ENCODE measurements at regions not wholly inside any gene's neighbourhood (a gene's known extent, or its start where the extent isn't known, plus 50 kb on each side); places are given as distances from the start of the nearest gene placed in this dataset.

DNA sequence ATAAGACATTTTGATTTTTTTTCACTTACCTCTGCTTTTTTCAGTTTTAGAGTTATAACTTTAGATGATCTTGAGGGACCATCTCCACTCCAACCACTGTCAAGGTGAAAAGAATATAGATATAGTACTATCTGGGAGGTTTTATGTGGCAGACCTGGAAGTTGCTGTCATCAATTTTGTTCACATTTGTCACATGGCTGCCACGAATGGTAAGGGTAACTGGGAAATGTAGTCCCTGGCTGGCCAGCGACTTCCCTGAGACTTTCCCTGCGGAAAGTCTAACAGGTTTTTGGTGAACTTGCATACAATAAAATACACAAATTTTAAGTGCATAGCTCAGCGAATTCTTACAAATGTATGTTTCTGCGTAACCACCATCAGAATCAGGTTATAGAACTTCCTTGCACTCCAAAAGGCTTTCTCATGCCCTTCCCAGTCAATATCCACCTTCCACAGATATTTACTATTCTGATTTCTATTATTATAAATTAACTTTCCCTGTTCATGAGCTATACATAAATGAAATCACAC is 121.5 kb downstream of the MAT2B start:
- no peaks in the 10 kb centered on the region for H3K36me3 ChIP-seq (ENCODE audit: low read length)
- H3K9ac ChIP-seq (ENCODE audit: low read length): no peak overlapping the region
- no peak overlapping the region for H3K4me2 ChIP-seq (ENCODE audit: low read depth, low read length, poor library complexity, severe bottlenecking)
- no peaks in the 10 kb centered on the region for H3K27me3 ChIP-seq (ENCODE audit: low read length)
- H2AFZ ChIP-seq (ENCODE audit: low read depth, low read length, severe bottlenecking): no peak overlapping the region
- H3K9me3 ChIP-seq (ENCODE audit: insufficient read depth, low read length): no peaks in the 10 kb centered on the region
- H4K20me1 ChIP-seq (ENCODE audit: low read depth, low read length): no peaks in the 10 kb centered on the region
- TF ChIP-seq, protein P1, sequence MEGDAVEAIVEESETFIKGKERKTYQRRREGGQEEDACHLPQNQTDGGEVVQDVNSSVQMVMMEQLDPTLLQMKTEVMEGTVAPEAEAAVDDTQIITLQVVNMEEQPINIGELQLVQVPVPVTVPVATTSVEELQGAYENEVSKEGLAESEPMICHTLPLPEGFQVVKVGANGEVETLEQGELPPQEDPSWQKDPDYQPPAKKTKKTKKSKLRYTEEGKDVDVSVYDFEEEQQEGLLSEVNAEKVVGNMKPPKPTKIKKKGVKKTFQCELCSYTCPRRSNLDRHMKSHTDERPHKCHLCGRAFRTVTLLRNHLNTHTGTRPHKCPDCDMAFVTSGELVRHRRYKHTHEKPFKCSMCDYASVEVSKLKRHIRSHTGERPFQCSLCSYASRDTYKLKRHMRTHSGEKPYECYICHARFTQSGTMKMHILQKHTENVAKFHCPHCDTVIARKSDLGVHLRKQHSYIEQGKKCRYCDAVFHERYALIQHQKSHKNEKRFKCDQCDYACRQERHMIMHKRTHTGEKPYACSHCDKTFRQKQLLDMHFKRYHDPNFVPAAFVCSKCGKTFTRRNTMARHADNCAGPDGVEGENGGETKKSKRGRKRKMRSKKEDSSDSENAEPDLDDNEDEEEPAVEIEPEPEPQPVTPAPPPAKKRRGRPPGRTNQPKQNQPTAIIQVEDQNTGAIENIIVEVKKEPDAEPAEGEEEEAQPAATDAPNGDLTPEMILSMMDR (IDR thresholded peaks at IDR 0.05; ENCODE audit: insufficient read depth, low read length, poor library complexity, severe bottlenecking): no peak
- no peak for TF ChIP-seq EZH2phosphoT487 (conservative IDR thresholded peaks at IDR 0.05; ENCODE audit: low read length)
- H3K9me2 ChIP-seq (replicated peaks; ENCODE audit: insufficient read depth, low read length): no peaks in the 10 kb centered on the region
- H3K79me2 ChIP-seq (ENCODE audit: insufficient read depth, low read length): no peaks in the 10 kb centered on the region
- no peak overlapping the region for H3K4me3 ChIP-seq (ENCODE audit: insufficient read depth, low read length, poor library complexity, severe bottlenecking)
- H3K27ac ChIP-seq (ENCODE audit: low read depth, low read length): no peak overlapping the region
- H3F3A ChIP-seq (ENCODE audit: insufficient read depth): no peaks in the 10 kb centered on the region

DNA sequence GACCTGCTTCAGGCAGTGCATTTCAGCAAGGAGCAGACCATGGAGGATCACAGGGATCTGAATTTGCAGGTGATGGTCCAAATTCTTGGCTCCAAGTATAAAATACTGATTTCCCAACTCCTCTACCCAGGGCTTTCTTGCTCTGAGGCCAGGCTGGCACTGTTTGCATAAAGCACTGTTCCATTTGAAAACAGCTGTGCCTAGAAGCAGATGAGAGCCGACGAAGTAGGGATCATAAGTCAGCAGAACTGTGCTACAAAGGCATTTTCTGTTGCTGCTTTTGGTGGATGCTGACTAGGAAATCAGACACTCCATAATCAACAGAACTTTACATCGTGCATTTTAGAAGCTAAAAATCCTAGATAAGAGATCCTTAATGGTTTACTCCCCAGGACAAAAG is 126.4 kb downstream of the MAT2B start:
- Histone ChIP-seq H4K20me1 (ENCODE audit: low read depth, low read length) (no peaks in the 10 kb centered on the region), H3K9me3 (ENCODE audit: insufficient read depth, low read length) (no peaks in the 10 kb centered on the region), H3K9ac (ENCODE audit: low read length) (no peak overlapping the region), H3K27me3 (ENCODE audit: low read length) (no peaks in the 10 kb centered on the region), H3K27ac (ENCODE audit: low read depth, low read length) (no peak overlapping the region), H3K79me2 (ENCODE audit: insufficient read depth, low read length) (no peaks in the 10 kb centered on the region), H2AFZ (ENCODE audit: low read depth, low read length, severe bottlenecking) (no peak overlapping the region), H3K4me2 (ENCODE audit: low read depth, low read length, poor library complexity, severe bottlenecking) (no peak overlapping the region), H3K9me2 (replicated peaks; ENCODE audit: insufficient read depth, low read length) (no peaks in the 10 kb centered on the region), H3K4me3 (ENCODE audit: insufficient read depth, low read length, poor library complexity, severe bottlenecking) (no peak overlapping the region), H3K36me3 (ENCODE audit: low read length) (no peaks in the 10 kb centered on the region), H3F3A (ENCODE audit: insufficient read depth) (no peaks in the 10 kb centered on the region)
- TF ChIP-seq, protein P1 (IDR thresholded peaks at IDR 0.05; ENCODE audit: insufficient read depth, low read length, poor library complexity, severe bottlenecking): no peak
- TF ChIP-seq EZH2phosphoT487 (conservative IDR thresholded peaks at IDR 0.05; ENCODE audit: low read length): no peak

DNA sequence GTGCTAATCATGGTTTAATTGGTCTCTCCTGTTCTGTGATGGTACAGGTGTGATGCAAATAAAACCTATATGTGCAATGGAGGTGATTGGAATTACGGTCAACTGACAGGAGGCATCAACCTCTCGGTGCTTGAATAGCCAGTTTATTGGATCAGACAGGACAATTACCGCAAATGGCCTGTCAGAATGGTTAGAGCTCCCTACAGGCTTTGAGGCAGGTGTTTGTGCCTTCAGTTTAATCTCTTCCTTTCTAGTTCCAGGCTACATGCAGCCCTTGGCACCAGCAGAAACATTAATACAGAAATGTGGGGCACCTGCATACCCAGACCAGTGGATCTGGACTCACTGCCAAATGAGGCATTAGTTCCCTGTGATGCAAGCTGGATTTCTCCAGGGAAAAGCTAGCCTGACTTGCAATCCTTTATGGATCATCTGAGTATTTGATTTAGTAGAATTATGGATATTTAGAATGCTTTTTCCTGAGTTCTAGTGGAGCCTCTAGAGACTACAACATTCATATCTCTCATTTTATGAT is 128.6 kb downstream of the MAT2B start:
- no peak overlapping the region for H3K27ac ChIP-seq (ENCODE audit: low read depth, low read length)
- TF ChIP-seq, protein P1 (IDR thresholded peaks at IDR 0.05; ENCODE audit: insufficient read depth, low read length, poor library complexity, severe bottlenecking): no peak
- no peak for TF ChIP-seq EZH2phosphoT487 (conservative IDR thresholded peaks at IDR 0.05; ENCODE audit: low read length)
- H3K9ac ChIP-seq (ENCODE audit: low read length): no peak overlapping the region

More for the DNA sequence above, 128.6 kb downstream of the MAT2B start:
- H3K36me3 ChIP-seq (ENCODE audit: low read length): no peaks in the 10 kb centered on the region
- H3K9me2 ChIP-seq (replicated peaks; ENCODE audit: insufficient read depth, low read length): no peaks in the 10 kb centered on the region
- no peak overlapping the region for H3K4me3 ChIP-seq (ENCODE audit: insufficient read depth, low read length, poor library complexity, severe bottlenecking)
- no peaks in the 10 kb centered on the region for H3K9me3 ChIP-seq (ENCODE audit: insufficient read depth, low read length)
- H3K4me2 ChIP-seq (ENCODE audit: low read depth, low read length, poor library complexity, severe bottlenecking): no peak overlapping the region
- no peaks in the 10 kb centered on the region for H4K20me1 ChIP-seq (ENCODE audit: low read depth, low read length)
- H3K27me3 ChIP-seq (ENCODE audit: low read length): no peaks in the 10 kb centered on the region
- H3F3A ChIP-seq (ENCODE audit: insufficient read depth): no peaks in the 10 kb centered on the region
- no peak overlapping the region for H2AFZ ChIP-seq (ENCODE audit: low read depth, low read length, severe bottlenecking)
- H3K79me2 ChIP-seq (ENCODE audit: insufficient read depth, low read length): no peaks in the 10 kb centered on the region

Measured in SU-DHL-6 (cell line).